ENCODE measurements at regions not wholly inside any gene's neighbourhood (a gene's known extent, or its start where the extent isn't known, plus 50 kb on each side); places are given as distances from the start of the nearest gene placed in this dataset.

- no peak overlapping the region for H2AFZ ChIP-seq (ENCODE audit: low read length)
- CTCF ChIA-PET (ENCODE audit: unreplicated experiment) = no interaction called here
- DNase-seq (ENCODE audit: low spot score) = no peak
These were observed 1092.6 kb upstream of the TENM4 start for GRCh38 chr11:80533463-80533862.

GRCh38 chr11:80532633-80533232 is 1091.9 kb upstream of the TENM4 start:
- CTCF ChIA-PET (ENCODE audit: unreplicated experiment) = no interaction called here

More at GRCh38 chr11:80533463-80533862, 1092.6 kb upstream of the TENM4 start:
- H3K4me3 ChIP-seq (ENCODE audit: low read depth, low read length, poor library complexity, severe bottlenecking) = no peak overlapping the region
- no peak overlapping the region for H3K4me2 ChIP-seq (ENCODE audit: low read length)
- POLR2A ChIA-PET = no interaction called here
- no peak for TF ChIP-seq CTCF (conservative IDR thresholded peaks at IDR 0.05; ENCODE audit: low read length)
- no peaks in the 10 kb centered on the region for H3K4me1 ChIP-seq (ENCODE audit: insufficient read depth, low read length, poor library complexity, severe bottlenecking)
- H3K27ac ChIP-seq (ENCODE audit: low read depth, low read length, poor library complexity, severe bottlenecking) = no peak overlapping the region
- H3K9me2 ChIP-seq (ENCODE audit: insufficient read depth, low read length) = no peaks in the 10 kb centered on the region
- no peaks in the 10 kb centered on the region for H3K9me3 ChIP-seq (ENCODE audit: low read length)
- no TSS peak for BruUV-seq (replicated peaks)
- no peaks in the 10 kb centered on the region for H3K36me3 ChIP-seq (ENCODE audit: insufficient read depth, low read length)
- intact Hi-C loops (cut with micrococcal nuclease; ENCODE audit: unreplicated experiment) = no loop called here
- H3K79me2 ChIP-seq (ENCODE audit: insufficient read depth, low read depth, low read length) = no peaks in the 10 kb centered on the region
- H4K20me1 ChIP-seq (ENCODE audit: insufficient read depth, low read length) = no peaks in the 10 kb centered on the region

DNA sequence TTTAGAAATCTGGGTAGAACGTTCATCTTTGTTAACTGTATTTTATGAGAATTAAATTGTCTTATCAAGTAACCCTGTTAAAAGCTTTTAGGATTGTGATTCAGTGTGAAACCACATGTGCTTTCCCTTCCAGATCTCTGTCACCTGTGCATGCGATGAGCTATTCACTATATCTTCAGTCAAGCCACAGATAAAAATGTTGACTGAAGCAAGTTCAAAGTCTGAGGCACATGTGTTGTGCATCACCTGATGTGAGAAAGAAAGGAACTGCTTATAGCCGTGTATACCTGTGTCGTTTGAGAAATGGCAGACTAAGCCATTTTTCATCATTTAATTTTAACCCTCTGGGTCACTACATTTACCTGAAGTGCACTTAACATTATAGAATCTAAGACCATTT is 1088.9 kb upstream of the TENM4 start:
- H3K36me3 ChIP-seq (ENCODE audit: insufficient read depth, low read length) = no peaks in the 10 kb centered on the region
- no peak for DNase-seq (ENCODE audit: low spot score)
- no peaks in the 10 kb centered on the region for H4K20me1 ChIP-seq (ENCODE audit: insufficient read depth, low read length)
- no peaks in the 10 kb centered on the region for H3K79me2 ChIP-seq (ENCODE audit: insufficient read depth, low read depth, low read length)
- TF ChIP-seq EZH2phosphoT487 (IDR thresholded peaks at IDR 0.05; ENCODE audit: borderline replicate concordance, low read depth, low read length) (no peak), CTCF (conservative IDR thresholded peaks at IDR 0.05; ENCODE audit: low read length) (no peak)
- intact Hi-C loops (cut with micrococcal nuclease; ENCODE audit: unreplicated experiment) = no loop called here
- H3K9me2 ChIP-seq (ENCODE audit: insufficient read depth, low read length) = no peaks in the 10 kb centered on the region
- CTCF ChIA-PET (ENCODE audit: unreplicated experiment) = no interaction called here
- H3K4me2 ChIP-seq (ENCODE audit: low read length) = no peak overlapping the region
- no peaks in the 10 kb centered on the region for H3K9me3 ChIP-seq (ENCODE audit: low read length)
- H3K4me3 ChIP-seq (ENCODE audit: low read depth, low read length, poor library complexity, severe bottlenecking) = no peak overlapping the region
- no TSS peak for BruUV-seq (replicated peaks)
- POLR2A ChIA-PET = no interaction called here
- no peak overlapping the region for H2AFZ ChIP-seq (ENCODE audit: low read length)
- H3K27ac ChIP-seq (ENCODE audit: low read depth, low read length, poor library complexity, severe bottlenecking) = no peak overlapping the region
- no peaks in the 10 kb centered on the region for H3K4me1 ChIP-seq (ENCODE audit: insufficient read depth, low read length, poor library complexity, severe bottlenecking)

More at GRCh38 chr11:80532633-80533232, 1091.9 kb upstream of the TENM4 start:
- H2AFZ ChIP-seq (ENCODE audit: low read length) = no peak overlapping the region
- no peaks in the 10 kb centered on the region for H4K20me1 ChIP-seq (ENCODE audit: insufficient read depth, low read length)
- intact Hi-C loops (cut with micrococcal nuclease; ENCODE audit: unreplicated experiment) = no loop called here
- BruUV-seq (replicated peaks) = no TSS peak
- H3K4me1 ChIP-seq (ENCODE audit: insufficient read depth, low read length, poor library complexity, severe bottlenecking) = no peaks in the 10 kb centered on the region
- no peaks in the 10 kb centered on the region for H3K36me3 ChIP-seq (ENCODE audit: insufficient read depth, low read length)
- H3K9me2 ChIP-seq (ENCODE audit: insufficient read depth, low read length) = no peaks in the 10 kb centered on the region
- no peak for TF ChIP-seq CTCF (conservative IDR thresholded peaks at IDR 0.05; ENCODE audit: low read length)
- TF ChIP-seq EZH2phosphoT487 (IDR thresholded peaks at IDR 0.05; ENCODE audit: borderline replicate concordance, low read depth, low read length) = no peak
- no peaks in the 10 kb centered on the region for H3K9me3 ChIP-seq (ENCODE audit: low read length)
- no peak for DNase-seq (ENCODE audit: low spot score)
- H3K4me2 ChIP-seq (ENCODE audit: low read length) = no peak overlapping the region
- no peaks in the 10 kb centered on the region for H3K79me2 ChIP-seq (ENCODE audit: insufficient read depth, low read depth, low read length)
- POLR2A ChIA-PET = no interaction called here
- H3K4me3 ChIP-seq (ENCODE audit: low read depth, low read length, poor library complexity, severe bottlenecking) = no peak overlapping the region
- H3K27ac ChIP-seq (ENCODE audit: low read depth, low read length, poor library complexity, severe bottlenecking) = no peak overlapping the region
